Loucy (cell line): ENCODE measurements at regions not wholly inside any gene's neighbourhood (a gene's known extent, or its start where the extent isn't known, plus 50 kb on each side); places are given as distances from the start of the nearest gene placed in this dataset.

ENCODE experiments used
- H2AFZ ChIP-seq: fragments of 200-600 bp; sonication (generic); 2 replicates; pipeline ENCODE4 v1.6.0; 2016; ENCODE audit warnings: antibody characterized with exemption, mild to moderate bottlenecking, low read length, moderate library complexity
- H3F3A ChIP-seq: fragments of 200-600 bp; 2 replicates; pipeline ENCODE4 v1.6.0; 2016; ENCODE audit warnings: antibody characterized with exemption, low read depth, mild to moderate bottlenecking
- H3K27me3 ChIP-seq: fragments of 200-600 bp; sonication (generic); 2 replicates; pipeline ENCODE4 v1.6.1; 2014; ENCODE audit warnings: low read length, mild to moderate bottlenecking; ENCODE audit not compliant: insufficient read depth, poor library complexity, severe bottlenecking
- H3K36me3 ChIP-seq: fragments of 200-600 bp; sonication (generic); 2 replicates; pipeline ENCODE4 v1.6.1; 2016; ENCODE audit warnings: low read length; ENCODE audit not compliant: insufficient read depth
- H3K4me1 ChIP-seq: fragments of 200-600 bp; sonication (generic); 2 replicates; pipeline ENCODE4 v1.5.1; 2014; ENCODE audit warnings: low read length, mild to moderate bottlenecking; ENCODE audit not compliant: insufficient read depth, poor library complexity, severe bottlenecking
- H3K4me2 ChIP-seq: fragments of 200-600 bp; sonication (generic); 2 replicates; pipeline ENCODE4 v1.6.0; 2014; ENCODE audit warnings: antibody characterized with exemption, low read length, low read depth, mild to moderate bottlenecking; ENCODE audit not compliant: poor library complexity, severe bottlenecking
- H3K4me3 ChIP-seq: fragments of 200-600 bp; sonication (generic); 2 replicates; pipeline ENCODE4 v1.5.1; 2014; ENCODE audit warnings: low read length, mild to moderate bottlenecking, mixed read lengths; ENCODE audit not compliant: poor library complexity, severe bottlenecking
- H3K79me2 ChIP-seq: fragments of 200-600 bp; sonication (generic); 2 replicates; pipeline ENCODE4 v1.6.1; 2014; ENCODE audit warnings: low read length; ENCODE audit not compliant: insufficient read depth
- H3K9ac ChIP-seq: fragments of 200-600 bp; sonication (generic); 2 replicates; pipeline ENCODE4 v1.6.0; 2014; ENCODE audit warnings: mild to moderate bottlenecking, low read depth, low read length, moderate library complexity; ENCODE audit not compliant: poor library complexity, severe bottlenecking
- H3K9me2 ChIP-seq: fragments of 200-600 bp; sonication (generic); replicated peaks from 2 replicates; pipeline ENCODE4 v1.6.1; 2016; ENCODE audit warnings: low read depth, low read length, mixed read lengths
- H3K9me3 ChIP-seq: fragments of 200-600 bp; sonication (generic); 2 replicates; pipeline ENCODE4 v1.6.1; 2014; ENCODE audit warnings: mild to moderate bottlenecking, antibody characterized with exemption, low read length, low read depth; ENCODE audit not compliant: insufficient read depth
- H4K20me1 ChIP-seq: fragments of 200-600 bp; sonication (generic); 2 replicates; pipeline ENCODE4 v1.6.0; 2014; ENCODE audit warnings: antibody characterized with exemption, low read length, mild to moderate bottlenecking; ENCODE audit not compliant: insufficient read depth, poor library complexity, severe bottlenecking
- CTCF ChIP-seq: fragments of 200-600 bp; sonication (generic); conservative IDR thresholded peaks from 2 replicates; pipeline ENCODE4 v1.5.1; 2014; ENCODE audit warnings: mild to moderate bottlenecking, antibody characterized with exemption, low read length
- EZH2phosphoT487 ChIP-seq: fragments of 200-600 bp; IDR thresholded peaks from 2 replicates; pipeline ENCODE4 v1.6.1; 2018; ENCODE audit warnings: antibody characterized with exemption, mild to moderate bottlenecking, moderate library complexity, borderline replicate concordance

- Histone ChIP-seq H4K20me1 (no peaks in the 10 kb centered on the region), H3K9me3 (peaks cover 2% of the 10 kb centered on the region; the same call in 1 of the 2 replicates), H3K4me1 (no peaks in the 10 kb centered on the region), H3K27me3 (no peaks in the 10 kb centered on the region), H2AFZ (no peak overlapping the region), H3F3A (no peaks in the 10 kb centered on the region), H3K36me3 (no peaks in the 10 kb centered on the region), H3K79me2 (no peaks in the 10 kb centered on the region), H3K9ac (no peak overlapping the region), H3K9me2 (no peaks in the 10 kb centered on the region), H3K4me2 (no peak overlapping the region), H3K4me3 (no peak overlapping the region)
- no peak for TF ChIP-seq EZH2phosphoT487
- TF ChIP-seq CTCF: no peak
Measured at GRCh38 chr11:130785380-130786116, 130.7 kb downstream of the SNX19 start.

GRCh38 chr11:130786586-130786985 lies 129.7 kb downstream of the SNX19 start:
- H3K4me2 ChIP-seq: no peak overlapping the region
- H3F3A ChIP-seq: no peaks in the 10 kb centered on the region
- no peak overlapping the region for H2AFZ ChIP-seq
- H3K79me2 ChIP-seq: no peaks in the 10 kb centered on the region
- H4K20me1 ChIP-seq: no peaks in the 10 kb centered on the region
- H3K4me3 ChIP-seq: no peak overlapping the region
- H3K27me3 ChIP-seq: no peaks in the 10 kb centered on the region
- H3K9ac ChIP-seq: no peak overlapping the region
- TF ChIP-seq CTCF: no peak
- no peak for TF ChIP-seq EZH2phosphoT487
- H3K36me3 ChIP-seq: no peaks in the 10 kb centered on the region
- no peaks in the 10 kb centered on the region for H3K9me2 ChIP-seq
- no peaks in the 10 kb centered on the region for H3K4me1 ChIP-seq
- peaks cover 11% of the 10 kb centered on the region; the same call in 1 of the 2 replicates for H3K9me3 ChIP-seq

- H3K36me3 ChIP-seq: no peaks in the 10 kb centered on the region
- TF ChIP-seq EZH2phosphoT487 (no peak), CTCF (no peak)
- no peak overlapping the region for H3K4me2 ChIP-seq
- H3K9ac ChIP-seq: no peak overlapping the region
- no peaks in the 10 kb centered on the region for H4K20me1 ChIP-seq
- no peak overlapping the region for H2AFZ ChIP-seq
- peaks cover 11% of the 10 kb centered on the region; the same call in 1 of the 2 replicates for H3K9me3 ChIP-seq
- no peaks in the 10 kb centered on the region for H3F3A ChIP-seq
- no peaks in the 10 kb centered on the region for H3K9me2 ChIP-seq
- no peak overlapping the region for H3K4me3 ChIP-seq
- no peaks in the 10 kb centered on the region for H3K4me1 ChIP-seq
- H3K79me2 ChIP-seq: no peaks in the 10 kb centered on the region
- H3K27me3 ChIP-seq: no peaks in the 10 kb centered on the region
Measured at GRCh38 chr11:130787092-130787616, 129.1 kb downstream of the SNX19 start.
